Keratinocyte (primary cell): ENCODE measurements at regions not wholly inside any gene's neighbourhood (a gene's known extent, or its start where the extent isn't known, plus 50 kb on each side); places are given as distances from the start of the nearest gene placed in this dataset.

ENCODE experiments used
- DNase-seq: peaks from one replicate; pipeline ENCODE4 v3.0.0-alpha.2; 2011; ENCODE audit warnings: low read depth, missing footprints, low spot score
- FAIRE-seq: peaks from 2 replicates; lab custom pipeline; 2011; peaks lifted over from hg19 to GRCh38; lab: Jason Lieb, UNC
- H2AFZ ChIP-seq: 2 replicates; pipeline ENCODE4 v1.6.0; 2012; ENCODE audit warnings: low read length, control low read depth, inconsistent platforms; ENCODE audit not compliant: control insufficient read depth
- H3K27ac ChIP-seq: 2 replicates; pipeline ENCODE4 v1.5.1; 2011; ENCODE audit warnings: low read length; ENCODE audit not compliant: control insufficient read depth, insufficient read depth
- H3K27me3 ChIP-seq: 3 replicates; pipeline ENCODE4 v1.6.0; 2011; ENCODE audit warnings: low read length; ENCODE audit not compliant: control insufficient read depth, insufficient read depth; ENCODE audit errors: extremely low read depth
- H3K36me3 ChIP-seq, 2 experiments: 2 replicates in 1 of 2; 3 replicates in 1 of 2; pipeline ENCODE4 v1.5.1; 2011; ENCODE audit warnings: low read length in 2 of 2, mild to moderate bottlenecking in 1 of 2; ENCODE audit not compliant: control insufficient read depth in 2 of 2, insufficient read depth in 2 of 2; ENCODE audit errors: extremely low read depth in 1 of 2
- H3K4me1 ChIP-seq: 3 replicates; pipeline ENCODE4 v1.5.1; 2011; ENCODE audit warnings: low read length; ENCODE audit not compliant: control insufficient read depth, insufficient read depth; ENCODE audit errors: extremely low read depth
- H3K4me2 ChIP-seq: 3 replicates; pipeline ENCODE4 v1.6.0; 2011; ENCODE audit warnings: low read depth, low read length; ENCODE audit not compliant: control insufficient read depth, insufficient read depth; ENCODE audit errors: extremely low read depth
- H3K4me3 ChIP-seq, 3 experiments: fragments of 200-600 bp in 1 of 3; sonication (generic) in 1 of 3; 2 replicates in 2 of 3; 3 replicates in 1 of 3; pipeline ENCODE4 v1.5.1; 2011 to 2016; ENCODE audit warnings: low read length in 3 of 3, mild to moderate bottlenecking in 3 of 3, control low read depth in 2 of 3, inconsistent platforms in 1 of 3, low read depth in 1 of 3, mixed read lengths in 1 of 3, mixed run types in 1 of 3, moderate library complexity in 1 of 3; ENCODE audit not compliant: control insufficient read depth in 2 of 3, insufficient read depth in 2 of 3; ENCODE audit errors: extremely low read depth in 1 of 3
- H3K79me2 ChIP-seq: 2 replicates; pipeline ENCODE4 v1.6.0; 2012; ENCODE audit warnings: low read length; ENCODE audit not compliant: control insufficient read depth, insufficient read depth
- H3K9ac ChIP-seq: 3 replicates; pipeline ENCODE4 v1.6.0; 2011; ENCODE audit warnings: low read length; ENCODE audit not compliant: control insufficient read depth, insufficient read depth; ENCODE audit errors: extremely low read depth
- H3K9me1 ChIP-seq: 3 replicates; pipeline ENCODE4 v1.6.0; 2011; ENCODE audit warnings: low read length; ENCODE audit not compliant: control insufficient read depth, insufficient read depth; ENCODE audit errors: extremely low read depth
- H3K9me3 ChIP-seq: 2 replicates; pipeline ENCODE4 v1.5.1; 2012; ENCODE audit warnings: low read depth, low read length; ENCODE audit not compliant: control insufficient read depth
- H4K20me1 ChIP-seq: 3 replicates; pipeline ENCODE4 v1.6.0; 2011; ENCODE audit warnings: low read length; ENCODE audit not compliant: control insufficient read depth, insufficient read depth; ENCODE audit errors: extremely low read depth
- EZH2 ChIP-seq: IDR thresholded peaks from one replicate; pipeline ENCODE4 v1.6.1; 2012; ENCODE audit warnings: inconsistent platforms, mild to moderate bottlenecking, low read length, moderate library complexity
- dilution Hi-C: fragments of 300-500 bp; cut with MboI; formaldehyde crosslinking; loops from one replicate; pipeline ENCODE4 v1.7.0; 2020; ENCODE audit warnings: low sequenced_read_pairs; ENCODE audit not compliant: extremely low pct_ligation_motif_present
- TF ChIP-seq, protein P1 (sequence below), 3 experiments: IDR thresholded peaks in 1 of 3; conservative IDR thresholded peaks in 1 of 3; optimal IDR thresholded peaks in 1 of 3; 2 replicates in 2 of 3; 3 replicates in 1 of 3; pipeline versions ENCODE3 to v1.5.1; 2011; ENCODE audit warnings: low read length in 3 of 3, mild to moderate bottlenecking in 3 of 3, moderate library complexity in 2 of 3, control low read depth in 1 of 3, inconsistent platforms in 1 of 3; ENCODE audit not compliant: insufficient read depth in 2 of 3; ENCODE audit errors: extremely low read depth in 1 of 3

DNA sequence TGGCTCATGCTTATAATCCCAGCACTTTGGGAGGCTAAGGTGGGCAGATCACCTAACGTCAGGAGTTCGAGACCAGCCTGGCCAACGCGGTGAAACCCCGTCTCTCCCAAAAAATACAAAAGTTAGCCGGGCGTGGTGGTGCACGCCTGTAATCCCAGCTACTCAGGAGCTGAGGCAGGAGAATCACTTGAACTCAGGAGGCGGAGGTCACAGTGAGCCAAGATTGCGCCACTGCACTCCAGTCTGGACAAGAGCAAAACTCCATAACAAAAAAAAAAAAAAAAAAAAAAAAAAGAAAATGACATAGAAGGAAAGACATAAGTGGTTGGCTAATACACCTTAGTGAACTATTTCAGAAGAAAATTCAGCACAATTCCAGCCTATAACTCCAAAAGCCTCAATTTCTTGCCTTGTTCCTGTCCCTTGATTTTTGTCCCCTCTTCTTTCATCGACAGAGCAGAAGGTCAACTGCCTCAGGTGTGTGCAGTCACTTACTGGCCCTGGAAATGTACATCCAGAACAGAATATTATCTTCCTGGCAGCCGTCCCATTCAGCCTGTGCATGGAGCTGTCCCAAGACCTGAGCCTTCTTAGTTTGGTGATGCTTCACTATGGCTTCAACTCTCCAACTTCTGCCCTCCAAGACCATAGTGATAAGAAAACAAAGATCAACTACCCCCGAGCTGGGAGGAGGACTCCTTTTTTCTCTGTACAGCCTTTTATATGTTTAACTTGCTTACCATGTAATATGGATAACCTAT lies 117.6 kb downstream of the LY86 start:
- no peak overlapping the region for H3K9ac ChIP-seq
- H3K4me2 ChIP-seq: no peak overlapping the region
- H3K36me3 ChIP-seq: no peaks in the 10 kb centered on the region
- H3K27me3 ChIP-seq: no peaks in the 10 kb centered on the region
- no peaks in the 10 kb centered on the region for H3K9me3 ChIP-seq
- H2AFZ ChIP-seq: no peak overlapping the region
- no peak for DNase-seq
- H3K9me1 ChIP-seq: peaks cover 3% of the 10 kb centered on the region
- H3K79me2 ChIP-seq: no peaks in the 10 kb centered on the region
- no peak overlapping the region for H3K27ac ChIP-seq
- H3K4me3 ChIP-seq: no peak overlapping the region
- H3K4me1 ChIP-seq: peaks cover 27% of the 10 kb centered on the region
- no peak for FAIRE-seq
- no peaks in the 10 kb centered on the region for H4K20me1 ChIP-seq
- TF ChIP-seq, protein P1, sequence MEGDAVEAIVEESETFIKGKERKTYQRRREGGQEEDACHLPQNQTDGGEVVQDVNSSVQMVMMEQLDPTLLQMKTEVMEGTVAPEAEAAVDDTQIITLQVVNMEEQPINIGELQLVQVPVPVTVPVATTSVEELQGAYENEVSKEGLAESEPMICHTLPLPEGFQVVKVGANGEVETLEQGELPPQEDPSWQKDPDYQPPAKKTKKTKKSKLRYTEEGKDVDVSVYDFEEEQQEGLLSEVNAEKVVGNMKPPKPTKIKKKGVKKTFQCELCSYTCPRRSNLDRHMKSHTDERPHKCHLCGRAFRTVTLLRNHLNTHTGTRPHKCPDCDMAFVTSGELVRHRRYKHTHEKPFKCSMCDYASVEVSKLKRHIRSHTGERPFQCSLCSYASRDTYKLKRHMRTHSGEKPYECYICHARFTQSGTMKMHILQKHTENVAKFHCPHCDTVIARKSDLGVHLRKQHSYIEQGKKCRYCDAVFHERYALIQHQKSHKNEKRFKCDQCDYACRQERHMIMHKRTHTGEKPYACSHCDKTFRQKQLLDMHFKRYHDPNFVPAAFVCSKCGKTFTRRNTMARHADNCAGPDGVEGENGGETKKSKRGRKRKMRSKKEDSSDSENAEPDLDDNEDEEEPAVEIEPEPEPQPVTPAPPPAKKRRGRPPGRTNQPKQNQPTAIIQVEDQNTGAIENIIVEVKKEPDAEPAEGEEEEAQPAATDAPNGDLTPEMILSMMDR (optimal IDR thresholded peaks at IDR 0.05 in 1 of 3, IDR thresholded peaks at IDR 0.05 in 1 of 3, conservative IDR thresholded peaks at IDR 0.05 in 1 of 3; ENCODE audit: extremely low read depth in 1 of 3, insufficient read depth in 2 of 3, low read length in 3 of 3): no peak
- no peak for TF ChIP-seq EZH2
- dilution Hi-C loops: no loop called here

DNA sequence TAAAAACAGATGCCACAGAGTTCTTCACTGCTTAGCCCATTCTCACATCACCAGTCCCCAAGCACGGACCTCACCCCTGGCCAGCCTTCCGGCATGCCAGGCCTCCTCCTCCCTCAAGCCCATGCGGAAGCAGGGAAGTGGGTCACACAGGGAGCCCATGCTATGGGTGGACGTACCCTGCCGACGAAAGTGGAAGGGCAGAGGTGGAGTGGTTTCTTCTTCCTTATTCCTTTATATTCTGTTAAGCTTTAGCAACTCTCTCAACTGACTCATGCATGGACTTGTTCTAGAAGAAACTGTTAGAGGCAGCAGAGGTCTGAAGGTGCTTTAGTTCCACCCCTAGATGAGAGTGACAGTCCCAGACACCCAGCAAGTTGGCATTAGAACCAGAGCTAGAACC lies 118.6 kb downstream of the LY86 start:
- peak; percentile 9 for FAIRE-seq
- Histone ChIP-seq H3K9me3 (no peaks in the 10 kb centered on the region), H3K4me3 (no peak overlapping the region), H3K9ac (no peak overlapping the region), H3K36me3 (no peaks in the 10 kb centered on the region), H3K9me1 (peaks cover 3% of the 10 kb centered on the region), H3K27ac (no peak overlapping the region), H2AFZ (peak overlapping the region; percentile 89), H3K27me3 (no peaks in the 10 kb centered on the region), H4K20me1 (no peaks in the 10 kb centered on the region), H3K4me1 (peaks cover 22% of the 10 kb centered on the region), H3K79me2 (no peaks in the 10 kb centered on the region), H3K4me2 (peak overlapping the region; percentile 31)
- dilution Hi-C loops: no loop called here
- no peak for TF ChIP-seq EZH2
- TF ChIP-seq, protein P1 (optimal IDR thresholded peaks at IDR 0.05 in 1 of 3, IDR thresholded peaks at IDR 0.05 in 1 of 3, conservative IDR thresholded peaks at IDR 0.05 in 1 of 3; ENCODE audit: extremely low read depth in 1 of 3, insufficient read depth in 2 of 3, low read length in 3 of 3): no peak
- no peak for DNase-seq
